GM12875 (cell line): ENCODE measurements at regions not wholly inside any gene's neighbourhood (a gene's known extent, or its start where the extent isn't known, plus 50 kb on each side); places are given as distances from the start of the nearest gene placed in this dataset.
"Not testable (repeated sequence)": the region's sequence is repeated elsewhere in the genome, so short reads cannot be mapped to it uniquely, and the experiment has no call there.

ENCODE experiments used
- H3K4me3 ChIP-seq: one replicate; pipeline ENCODE4 v1.5.1; 2011; ENCODE audit warnings: low read depth, low read length, control low read depth
- CTCF ChIP-seq: IDR thresholded peaks from 2 replicates; pipeline ENCODE4 v1.5.1; 2011; ENCODE audit warnings: low read depth, mild to moderate bottlenecking, control low read depth, inconsistent platforms, low read length, moderate library complexity, borderline replicate concordance; ENCODE audit not compliant: insufficient read depth

DNA sequence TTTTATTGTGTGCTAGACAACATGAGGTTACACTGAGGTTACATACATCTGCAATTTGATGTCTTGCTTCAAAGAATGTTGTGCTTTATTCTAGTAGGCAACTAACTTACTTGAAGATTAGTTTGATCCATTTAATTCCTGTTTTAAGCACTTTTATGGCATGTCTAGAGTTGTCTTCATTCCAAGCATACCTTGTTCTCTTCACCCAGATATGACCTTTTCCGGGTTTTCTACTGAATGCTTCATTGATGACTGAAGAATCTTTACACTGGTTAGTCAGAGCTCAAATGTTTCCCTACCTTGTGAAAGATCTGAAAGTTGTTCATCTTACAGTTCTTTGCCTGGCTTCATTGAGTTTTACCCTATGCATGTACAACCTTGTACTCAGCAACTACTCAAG, 274.0 kb upstream of the KITLG start:
- no peak overlapping the region for H3K4me3 ChIP-seq
- no peak for TF ChIP-seq CTCF

DNA sequence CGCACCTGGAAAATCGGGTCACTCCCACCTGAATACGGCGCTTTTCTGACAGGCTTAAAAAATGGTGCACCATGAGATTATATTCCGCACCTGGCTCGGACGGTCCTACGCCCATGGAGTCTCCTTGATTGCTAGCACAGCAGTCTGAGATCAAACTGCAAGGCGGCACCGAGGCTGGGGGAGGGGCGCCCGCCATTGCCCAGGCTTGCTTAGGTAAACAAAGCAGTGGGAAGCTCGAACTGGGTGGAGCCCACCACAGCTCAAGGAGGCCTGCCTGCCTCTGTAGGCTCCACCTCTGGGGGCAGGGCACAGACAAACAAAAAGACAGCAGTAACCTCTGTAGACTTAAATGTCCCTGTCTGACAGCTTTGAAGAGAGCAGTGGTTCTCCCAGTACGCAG, 267.0 kb upstream of the KITLG start:
- H3K4me3 ChIP-seq: not testable (repeated sequence)

DNA sequence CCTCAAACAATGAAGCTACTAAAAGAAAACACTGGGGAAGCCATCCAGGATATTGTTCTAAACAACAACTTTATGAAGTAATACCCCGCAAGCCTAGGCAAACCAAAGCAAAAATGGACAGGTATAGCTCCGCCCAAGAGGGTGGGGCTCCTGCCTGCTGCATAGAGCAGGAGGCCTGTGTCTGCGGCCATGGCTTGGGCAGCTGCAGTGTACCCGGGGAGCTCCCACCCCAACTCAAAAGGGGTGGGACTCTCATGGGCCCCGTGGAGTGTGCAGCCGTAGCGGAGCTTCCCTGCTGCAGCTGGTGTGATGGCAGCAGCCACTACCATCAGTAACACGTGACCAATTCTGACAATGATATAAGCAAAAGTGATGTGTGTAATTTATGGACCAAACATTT, 264.2 kb upstream of the KITLG start:
- H3K4me3 ChIP-seq: no peak overlapping the region
- TF ChIP-seq CTCF: no peak

DNA sequence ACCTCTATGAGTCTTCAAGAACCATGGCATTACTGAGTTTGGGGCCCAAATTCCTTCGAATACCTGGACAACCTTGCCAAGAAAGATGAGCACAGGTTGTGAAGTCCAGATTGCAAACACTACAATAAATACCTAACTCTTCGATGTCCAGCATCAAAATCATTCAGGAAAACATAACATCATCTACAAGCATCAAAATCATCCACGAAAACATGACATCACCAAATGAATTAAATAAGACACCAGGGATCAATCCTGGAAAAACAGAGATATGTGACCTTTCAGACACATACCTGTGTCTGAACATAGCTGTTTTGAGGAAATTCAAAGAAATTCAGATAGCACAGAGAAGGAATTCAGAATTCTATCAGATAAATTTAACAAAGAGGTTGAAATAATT, 262.0 kb upstream of the KITLG start:
- no peak overlapping the region for H3K4me3 ChIP-seq
- no peak for TF ChIP-seq CTCF

- TF ChIP-seq CTCF: no peak
- H3K4me3 ChIP-seq: no peak overlapping the region
Observed at GRCh38 chr12:88839486-88839885, 259.2 kb upstream of the KITLG start.

DNA sequence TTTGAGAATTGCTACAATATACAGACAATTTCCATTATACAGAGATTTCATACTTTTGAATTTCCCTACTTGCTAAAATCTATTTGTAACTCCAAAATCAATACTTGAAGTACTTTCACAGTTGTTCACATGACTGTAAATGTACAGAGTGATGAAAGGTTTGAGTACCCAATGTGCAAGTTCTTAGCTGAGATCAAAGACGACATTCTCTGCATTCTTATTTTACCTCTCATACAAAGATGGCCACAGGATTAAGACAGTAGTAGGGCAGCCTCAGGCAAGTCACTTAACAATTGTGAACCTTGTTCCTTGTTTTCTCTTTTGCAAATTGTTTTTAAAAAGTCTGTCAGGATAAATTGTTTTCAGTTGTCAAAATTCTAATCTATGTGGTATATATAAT, 255.9 kb upstream of the KITLG start:
- no peak for TF ChIP-seq CTCF
- no peak overlapping the region for H3K4me3 ChIP-seq

DNA sequence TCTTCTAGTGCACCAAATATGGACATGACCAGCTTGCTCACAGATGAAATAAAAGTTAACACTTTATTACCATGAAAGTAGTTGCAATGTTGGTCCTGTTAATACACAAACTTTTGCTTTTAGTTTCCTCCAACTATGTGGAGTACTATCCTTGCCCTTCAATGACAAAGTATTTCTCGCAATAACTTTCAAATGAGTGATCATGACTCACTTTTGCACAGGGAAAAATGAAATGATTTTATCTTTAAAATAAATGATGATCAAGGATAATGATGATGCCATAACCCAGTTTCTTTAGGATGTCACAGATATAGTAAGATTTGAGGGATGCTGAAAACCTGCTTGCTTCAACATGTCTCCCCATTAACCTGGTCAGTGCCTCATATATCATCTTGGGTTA, 254.0 kb upstream of the KITLG start:
- H3K4me3 ChIP-seq: no peak overlapping the region
- TF ChIP-seq CTCF: no peak

- TF ChIP-seq CTCF: no peak
- H3K4me3 ChIP-seq: no peak overlapping the region
Observed at GRCh38 chr12:88833641-88834116, 253.4 kb upstream of the KITLG start.

DNA sequence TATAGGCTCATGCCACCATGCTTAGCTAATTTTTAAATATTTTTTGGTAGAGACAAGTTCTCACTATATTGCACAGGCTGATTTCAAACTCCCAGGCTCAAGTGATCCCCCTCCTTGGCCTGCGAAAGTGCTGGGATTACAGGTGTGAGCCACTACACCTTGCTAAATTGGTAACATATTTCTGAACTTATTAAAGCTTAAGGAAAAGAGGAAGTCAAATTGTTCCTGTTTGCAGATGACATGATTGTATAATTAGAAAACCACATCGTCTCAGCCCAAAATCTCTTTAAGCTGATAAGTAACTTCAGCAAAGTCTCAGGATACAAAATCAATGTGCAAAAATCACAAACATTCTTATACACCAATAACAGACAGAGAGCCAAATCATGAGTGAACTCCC, 248.3 kb upstream of the KITLG start:
- not testable (repeated sequence) for H3K4me3 ChIP-seq
